Mesenchymal stem cell (in vitro differentiated cells and primary cell): ENCODE measurements at regions not wholly inside any gene's neighbourhood (a gene's known extent, or its start where the extent isn't known, plus 50 kb on each side); places are given as distances from the start of the nearest gene placed in this dataset. TPM values are rescaled to one million over a fixed set of nuclear protein-coding genes. Genes with fewer than 3 reads are reported as not detected.

Source experiments
- DNase-seq: peaks from one replicate; pipeline ENCODE4 v3.0.0-alpha.2; 2013
- H2AFZ ChIP-seq: one replicate; pipeline ENCODE4 v1.6.1; 2013; ENCODE audit warnings: low read depth, mild to moderate bottlenecking, control low read depth, inconsistent platforms, low read length, moderate library complexity
- H2AK5ac ChIP-seq: 2 replicates; pipeline ENCODE4 v1.6.1; 2013; ENCODE audit warnings: low read length, moderate library complexity, mild to moderate bottlenecking, inconsistent platforms; ENCODE audit not compliant: severe bottlenecking
- H2BK120ac ChIP-seq: one replicate; pipeline ENCODE4 v1.6.1; 2013; ENCODE audit warnings: low read depth, mild to moderate bottlenecking, inconsistent platforms, low read length, moderate library complexity
- H2BK12ac ChIP-seq, 2 experiments: one replicate each; pipeline ENCODE4 v1.6.1; 2013; ENCODE audit warnings: inconsistent platforms in 2 of 2, low read length in 2 of 2, mild to moderate bottlenecking in 2 of 2, moderate library complexity in 2 of 2, control low read depth in 1 of 2
- H2BK15ac ChIP-seq: one replicate; pipeline ENCODE4 v1.6.1; 2013; ENCODE audit warnings: mild to moderate bottlenecking, low read depth, inconsistent platforms; ENCODE audit not compliant: poor library complexity, severe bottlenecking
- H2BK5ac ChIP-seq: 2 replicates; pipeline ENCODE4 v1.6.1; 2013; ENCODE audit warnings: low read depth, mild to moderate bottlenecking, low read length, control low read depth, inconsistent platforms; ENCODE audit not compliant: poor library complexity, severe bottlenecking
- H3K14ac ChIP-seq, 2 experiments: one replicate each; pipeline ENCODE4 v1.6.1; 2013; ENCODE audit warnings: inconsistent platforms in 2 of 2, low read length in 2 of 2, control low read depth in 1 of 2, mild to moderate bottlenecking in 1 of 2, moderate library complexity in 1 of 2
- H3K18ac ChIP-seq, 2 experiments: one replicate each; pipeline ENCODE4 v1.6.1; 2013; ENCODE audit warnings: inconsistent platforms in 2 of 2, low read length in 2 of 2, control low read depth in 1 of 2, low read depth in 1 of 2, mild to moderate bottlenecking in 1 of 2
- H3K23ac ChIP-seq, 2 experiments: one replicate each; pipeline ENCODE4 v1.6.1; 2013; ENCODE audit warnings: inconsistent platforms in 2 of 2, low read length in 2 of 2, mild to moderate bottlenecking in 2 of 2, moderate library complexity in 2 of 2, control low read depth in 1 of 2
- H3K27ac ChIP-seq: 2 replicates; pipeline ENCODE4 v1.5.1; 2013; ENCODE audit warnings: mild to moderate bottlenecking, moderate library complexity, low read length, control low read depth, inconsistent platforms; ENCODE audit not compliant: poor library complexity, severe bottlenecking
- H3K27me3 ChIP-seq, 2 experiments: 2 replicates each; pipeline versions ENCODE4 v1.6.1 to v1.7.0; 2013; ENCODE audit warnings: low read length in 2 of 2, mild to moderate bottlenecking in 2 of 2, moderate library complexity in 2 of 2, control low read depth in 1 of 2, inconsistent platforms in 1 of 2; ENCODE audit not compliant: control insufficient read depth in 1 of 2, insufficient read depth in 1 of 2
- H3K36me3 ChIP-seq, 2 experiments: 2 replicates each; pipeline versions ENCODE4 v1.6.1 to v1.7.0; 2013; ENCODE audit warnings: low read length in 2 of 2, control low read depth in 1 of 2, inconsistent platforms in 1 of 2, low read depth in 1 of 2, mild to moderate bottlenecking in 1 of 2; ENCODE audit not compliant: insufficient read depth in 2 of 2, control insufficient read depth in 1 of 2
- H3K4ac ChIP-seq, 2 experiments: one replicate each; pipeline ENCODE4 v1.6.1; 2013; ENCODE audit warnings: inconsistent platforms in 2 of 2, low read length in 2 of 2, mild to moderate bottlenecking in 2 of 2, moderate library complexity in 2 of 2, control low read depth in 1 of 2, low read depth in 1 of 2
- H3K4me1 ChIP-seq: 2 replicates; pipeline ENCODE4 v1.6.1; 2013; ENCODE audit warnings: low read depth, low read length, control low read depth; ENCODE audit not compliant: control insufficient read depth, insufficient read depth
- H3K4me2 ChIP-seq: 2 replicates; pipeline ENCODE4 v1.6.1; 2013; ENCODE audit warnings: low read length, mild to moderate bottlenecking, inconsistent platforms; ENCODE audit not compliant: poor library complexity, severe bottlenecking
- H3K4me3 ChIP-seq, 2 experiments: 2 replicates each; pipeline versions ENCODE4 v1.5.1 to v1.7.0; 2013; ENCODE audit warnings: low read length in 2 of 2, mild to moderate bottlenecking in 2 of 2, control low read depth in 1 of 2, low read depth in 1 of 2; ENCODE audit not compliant: insufficient read depth in 1 of 2
- H3K79me1 ChIP-seq: replicated peaks from 2 replicates; pipeline ENCODE4 v1.6.1; 2013; ENCODE audit warnings: mild to moderate bottlenecking, control low read depth, low read length, inconsistent platforms; ENCODE audit not compliant: poor library complexity, severe bottlenecking
- H3K9ac ChIP-seq: 2 replicates; pipeline ENCODE4 v1.7.0; 2013; ENCODE audit warnings: mild to moderate bottlenecking, low read length, moderate library complexity
- H3K9me3 ChIP-seq: 2 replicates; pipeline ENCODE4 v1.7.0; 2013; ENCODE audit warnings: mild to moderate bottlenecking, low read length; ENCODE audit not compliant: control insufficient read depth
- H4K8ac ChIP-seq: one replicate; pipeline ENCODE4 v1.6.1; 2013; ENCODE audit warnings: inconsistent platforms, mild to moderate bottlenecking, low read length, moderate library complexity
- H4K91ac ChIP-seq: one replicate; pipeline ENCODE4 v1.6.1; 2013; ENCODE audit warnings: mild to moderate bottlenecking, low read length, inconsistent platforms
- WGBS: methylation state at CpG from one replicate; pipeline ENCODE4 v1.1.7; 2013; ENCODE audit warnings: mixed read lengths; 5-methylcytosine and 5-hydroxymethylcytosine counted together
- small RNA-seq: library from polyadenylated mRNA; stranded (forward); fragments of <200 nt; extraction: miRNeasy Mini kit (QIAGEN cat#:217004); gene quantifications from one replicate; pipeline ENCODE3, GENCODE V24; 2013; ENCODE audit warnings: low read depth

- no peak for DNase-seq
- H2AFZ ChIP-seq, result no peak overlapping the region
- WGBS, result 100% methylated on average over 1 of the region's 1 CpG
- no peak overlapping the region for H2BK120ac ChIP-seq
- no peak overlapping the region for H2BK15ac ChIP-seq
- no peak overlapping the region for H3K23ac ChIP-seq
- no peak overlapping the region for H3K4me2 ChIP-seq
- peaks cover 11% of the 10 kb centered on the region for H3K9me3 ChIP-seq
- H3K27me3 ChIP-seq, result no peaks in the 10 kb centered on the region
- H3K4me1 ChIP-seq, result no peaks in the 10 kb centered on the region
- H3K18ac ChIP-seq, result no peak overlapping the region
- H4K91ac ChIP-seq, result no peak overlapping the region
- no peak overlapping the region for H2BK5ac ChIP-seq
- no peak overlapping the region for H2BK12ac ChIP-seq
- no peaks in the 10 kb centered on the region for H3K36me3 ChIP-seq
- H3K9ac ChIP-seq, result no peak overlapping the region
- H3K27ac ChIP-seq, result no peak overlapping the region
- H3K4me3 ChIP-seq, result no peak overlapping the region
- H4K8ac ChIP-seq, result no peak overlapping the region
- H3K79me1 ChIP-seq, result no peaks in the 10 kb centered on the region
- no peak overlapping the region for H3K14ac ChIP-seq
- no peak overlapping the region for H3K4ac ChIP-seq
- no peak overlapping the region for H2AK5ac ChIP-seq
Measured at GRCh38 chr4:105092356-105092755, 54.3 kb upstream of the TET2 start.

GRCh38 chr4:105092768-105093167, 53.9 kb upstream of the TET2 start:
- Histone ChIP-seq H4K91ac (no peak overlapping the region), H3K9ac (no peak overlapping the region), H3K79me1 (no peaks in the 10 kb centered on the region), H3K4me3 (no peak overlapping the region), H3K4me1 (no peaks in the 10 kb centered on the region), H3K18ac (no peak overlapping the region), H3K4ac (no peak overlapping the region), H3K14ac (no peak overlapping the region), H3K9me3 (peaks cover 12% of the 10 kb centered on the region), H3K23ac (no peak overlapping the region), H2AFZ (no peak overlapping the region), H3K27ac (no peak overlapping the region), H2AK5ac (no peak overlapping the region), H4K8ac (no peak overlapping the region), H3K27me3 (no peaks in the 10 kb centered on the region), H3K4me2 (no peak overlapping the region), H2BK120ac (no peak overlapping the region), H2BK12ac (no peak overlapping the region), H2BK5ac (no peak overlapping the region), H2BK15ac (no peak overlapping the region), H3K36me3 (no peaks in the 10 kb centered on the region)
- no peak for DNase-seq
- no CpG with 5 or more reads among the region's 1 CpG for WGBS

GRCh38 chr4:105093975-105094374, 52.7 kb upstream of the TET2 start:
- no peak overlapping the region for H2AK5ac ChIP-seq
- WGBS, result 24% methylated on average over 2 of the region's 2 CpGs
- H3K23ac ChIP-seq, result no peak overlapping the region
- H4K8ac ChIP-seq, result no peak overlapping the region
- H3K4me2 ChIP-seq, result no peak overlapping the region
- no peak overlapping the region for H2BK120ac ChIP-seq
- no peak overlapping the region for H2BK15ac ChIP-seq
- H2BK12ac ChIP-seq, result no peak overlapping the region
- no peak overlapping the region for H3K9ac ChIP-seq
- H3K4me1 ChIP-seq, result no peaks in the 10 kb centered on the region
- H3K36me3 ChIP-seq, result no peaks in the 10 kb centered on the region
- H3K14ac ChIP-seq, result no peak overlapping the region
- no peak for DNase-seq
- no peak overlapping the region for H3K27ac ChIP-seq
- H3K79me1 ChIP-seq, result no peaks in the 10 kb centered on the region
- H2AFZ ChIP-seq, result no peak overlapping the region
- no peak overlapping the region for H3K4ac ChIP-seq
- H2BK5ac ChIP-seq, result no peak overlapping the region
- no peak overlapping the region for H4K91ac ChIP-seq
- no peak overlapping the region for H3K18ac ChIP-seq
- H3K9me3 ChIP-seq, result peaks cover 23% of the 10 kb centered on the region
- no peaks in the 10 kb centered on the region for H3K27me3 ChIP-seq
- H3K4me3 ChIP-seq, result no peak overlapping the region

Small RNA genes lying in the stretch of these regions (small RNA-seq; reads per million reads assigned to genes)
- gene AC096577.2 (not detected), gene RNU6-351P (not detected)
